Mammary epithelial cell (primary cell): ENCODE measurements at regions not wholly inside any gene's neighbourhood (a gene's known extent, or its start where the extent isn't known, plus 50 kb on each side); places are given as distances from the start of the nearest gene placed in this dataset.

Source experiments
- CTCF ChIP-seq, 2 donors: IDR thresholded peaks in 1 of 2; conservative IDR thresholded peaks in 1 of 2; 2 replicates each; pipeline ENCODE4 v1.5.1; 2011 to 2012; ENCODE audit warnings: inconsistent platforms in 2 of 2, low read length in 2 of 2, mild to moderate bottlenecking in 2 of 2, control low read depth in 1 of 2, low read depth in 1 of 2; ENCODE audit not compliant: insufficient read depth in 1 of 2; ENCODE audit errors: extremely low read depth in 1 of 2
- EZH2 ChIP-seq: IDR thresholded peaks from 2 replicates; pipeline ENCODE4 v1.6.1; 2012; ENCODE audit warnings: low read length, inconsistent platforms, borderline replicate concordance

- no peak for TF ChIP-seq CTCF (conservative IDR thresholded peaks at IDR 0.05 in 1 of 2, IDR thresholded peaks at IDR 0.05 in 1 of 2; ENCODE audit: extremely low read depth in 1 of 2, insufficient read depth in 1 of 2, low read depth in 1 of 2, low read length in 2 of 2)
- no peak for TF ChIP-seq EZH2
Measured at GRCh38 chr6:144797881-144798589, 512.9 kb downstream of the UTRN start.
